Neural progenitor cell (in vitro differentiated cells): ENCODE measurements at regions not wholly inside any gene's neighbourhood (a gene's known extent, or its start where the extent isn't known, plus 50 kb on each side); places are given as distances from the start of the nearest gene placed in this dataset.

ENCODE experiments used
- DNase-seq: peaks from one replicate; pipeline ENCODE4 v3.0.0-alpha.2; 2016; ENCODE audit warnings: low spot score
- H2AFZ ChIP-seq: fragments of 200-600 bp; sonication (generic); replicated peaks from 2 replicates; pipeline ENCODE4 v1.6.1; 2016; ENCODE audit warnings: antibody characterized with exemption
- H3F3A ChIP-seq: fragments of 200-600 bp; sonication (generic); 2 replicates; pipeline ENCODE4 v1.6.1; 2016; ENCODE audit warnings: antibody characterized with exemption, low read depth
- H3K27ac ChIP-seq: fragments of 200-600 bp; sonication (generic); 2 replicates; pipeline ENCODE4 v1.5.1; 2016; ENCODE audit warnings: mild to moderate bottlenecking
- H3K27me3 ChIP-seq: fragments of 200-600 bp; sonication (generic); 2 replicates; pipeline ENCODE4 v1.6.1; 2016; ENCODE audit warnings: mild to moderate bottlenecking, moderate library complexity
- H3K36me3 ChIP-seq: fragments of 200-600 bp; sonication (generic); 2 replicates; pipeline ENCODE4 v1.5.1; 2016
- H3K4me1 ChIP-seq: fragments of 200-600 bp; sonication (generic); 2 replicates; pipeline ENCODE4 v1.6.1; 2016; ENCODE audit warnings: mixed run types
- H3K4me2 ChIP-seq: fragments of 200-600 bp; sonication (generic); 2 replicates; pipeline ENCODE4 v1.6.1; 2016
- H3K4me3 ChIP-seq: fragments of 200-600 bp; sonication (generic); 2 replicates; pipeline ENCODE4 v1.5.1; 2016
- H3K79me2 ChIP-seq: fragments of 200-600 bp; sonication (generic); 2 replicates; pipeline ENCODE4 v1.6.1; 2016; ENCODE audit warnings: low read depth
- H3K9ac ChIP-seq: fragments of 200-600 bp; sonication (generic); 2 replicates; pipeline ENCODE4 v1.6.1; 2016
- H3K9me3 ChIP-seq: fragments of 200-600 bp; sonication (generic); 2 replicates; pipeline ENCODE4 v1.5.1; 2016; ENCODE audit warnings: low read depth
- H4K20me1 ChIP-seq: fragments of 200-600 bp; sonication (generic); 2 replicates; pipeline ENCODE4 v1.6.1; 2016; ENCODE audit warnings: low read depth
- H3K27ac Mint-ChIP-seq: 3 replicates; pipeline ENCODE4 v1.8.0; 2021; ENCODE audit warnings: mixed read lengths
- H3K27me3 Mint-ChIP-seq: 2 replicates; pipeline ENCODE4 v1.8.0; 2022; ENCODE audit warnings: low read depth, mild to moderate bottlenecking, inconsistent platforms, moderate library complexity, mixed read lengths; ENCODE audit not compliant: insufficient read depth
- H3K36me3 Mint-ChIP-seq: 3 replicates; pipeline ENCODE4 v1.8.0; 2021; ENCODE audit warnings: mixed read lengths
- H3K4me1 Mint-ChIP-seq: 3 replicates; pipeline ENCODE4 v1.8.0; 2021; ENCODE audit warnings: mixed read lengths
- H3K4me3 Mint-ChIP-seq: 3 replicates; pipeline ENCODE4 v1.8.0; 2021; ENCODE audit warnings: mild to moderate bottlenecking, moderate library complexity, mixed read lengths
- H3K9me3 Mint-ChIP-seq: 3 replicates; pipeline ENCODE4 v1.8.0; 2020; ENCODE audit warnings: mixed read lengths
- EZH2 ChIP-seq: fragments of 200-600 bp; sonication (generic); IDR thresholded peaks from 2 replicates; pipeline ENCODE4 v1.6.1; 2017; ENCODE audit warnings: antibody characterized with exemption, mild to moderate bottlenecking, moderate library complexity
- EZH2phosphoT487 ChIP-seq: fragments of 200-600 bp; sonication (generic); IDR thresholded peaks from 2 replicates; pipeline ENCODE4 v1.6.1; 2017; ENCODE audit warnings: antibody characterized with exemption
- TF ChIP-seq, protein P1 (sequence below): fragments of 200-600 bp; sonication (generic); IDR thresholded peaks from 2 replicates; pipeline ENCODE4 v1.5.1; 2017; ENCODE audit warnings: antibody characterized with exemption, mild to moderate bottlenecking

DNA sequence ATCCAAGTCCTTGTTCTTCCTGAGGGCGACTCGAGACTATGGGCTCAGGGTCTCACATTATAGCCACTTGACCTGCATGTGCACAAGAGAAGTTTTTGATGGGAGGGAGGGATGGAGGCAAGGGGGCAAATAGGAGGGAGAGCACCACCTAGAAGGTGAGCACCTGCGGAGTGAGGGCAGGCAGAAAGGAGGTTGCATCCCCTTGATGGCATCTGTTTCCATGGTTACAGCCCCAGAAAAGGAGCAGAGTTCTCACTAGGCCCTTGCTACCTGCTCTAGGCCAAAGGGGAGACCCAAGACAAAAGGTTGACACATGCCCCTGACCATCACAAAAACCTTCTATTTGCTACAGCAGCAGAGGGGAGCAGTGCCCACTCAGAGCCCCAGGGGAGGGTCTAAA, 131.5 kb upstream of the SERTAD2 start:
- no peak for TF ChIP-seq EZH2
- TF ChIP-seq, protein P1, sequence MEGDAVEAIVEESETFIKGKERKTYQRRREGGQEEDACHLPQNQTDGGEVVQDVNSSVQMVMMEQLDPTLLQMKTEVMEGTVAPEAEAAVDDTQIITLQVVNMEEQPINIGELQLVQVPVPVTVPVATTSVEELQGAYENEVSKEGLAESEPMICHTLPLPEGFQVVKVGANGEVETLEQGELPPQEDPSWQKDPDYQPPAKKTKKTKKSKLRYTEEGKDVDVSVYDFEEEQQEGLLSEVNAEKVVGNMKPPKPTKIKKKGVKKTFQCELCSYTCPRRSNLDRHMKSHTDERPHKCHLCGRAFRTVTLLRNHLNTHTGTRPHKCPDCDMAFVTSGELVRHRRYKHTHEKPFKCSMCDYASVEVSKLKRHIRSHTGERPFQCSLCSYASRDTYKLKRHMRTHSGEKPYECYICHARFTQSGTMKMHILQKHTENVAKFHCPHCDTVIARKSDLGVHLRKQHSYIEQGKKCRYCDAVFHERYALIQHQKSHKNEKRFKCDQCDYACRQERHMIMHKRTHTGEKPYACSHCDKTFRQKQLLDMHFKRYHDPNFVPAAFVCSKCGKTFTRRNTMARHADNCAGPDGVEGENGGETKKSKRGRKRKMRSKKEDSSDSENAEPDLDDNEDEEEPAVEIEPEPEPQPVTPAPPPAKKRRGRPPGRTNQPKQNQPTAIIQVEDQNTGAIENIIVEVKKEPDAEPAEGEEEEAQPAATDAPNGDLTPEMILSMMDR, result no peak
- no peak for TF ChIP-seq EZH2phosphoT487
- Mint-ChIP-seq H3K36me3 (no peaks in the 10 kb centered on the region), H3K4me3 (no peak overlapping the region), H3K4me1 (no peaks in the 10 kb centered on the region), H3K9me3 (peaks cover 4% of the 10 kb centered on the region), H3K27ac (no peak overlapping the region), H3K27me3 (peaks cover 4% of the 10 kb centered on the region)
- Histone ChIP-seq H3K9me3 (no peaks in the 10 kb centered on the region), H3F3A (no peaks in the 10 kb centered on the region), H3K36me3 (no peaks in the 10 kb centered on the region), H3K4me2 (no peak overlapping the region), H3K9ac (no peak overlapping the region), H3K27ac (no peak overlapping the region), H3K4me1 (no peaks in the 10 kb centered on the region), H3K27me3 (no peaks in the 10 kb centered on the region), H4K20me1 (no peaks in the 10 kb centered on the region), H2AFZ (no peak overlapping the region), H3K79me2 (no peaks in the 10 kb centered on the region), H3K4me3 (no peak overlapping the region)
- no peak for DNase-seq

DNA sequence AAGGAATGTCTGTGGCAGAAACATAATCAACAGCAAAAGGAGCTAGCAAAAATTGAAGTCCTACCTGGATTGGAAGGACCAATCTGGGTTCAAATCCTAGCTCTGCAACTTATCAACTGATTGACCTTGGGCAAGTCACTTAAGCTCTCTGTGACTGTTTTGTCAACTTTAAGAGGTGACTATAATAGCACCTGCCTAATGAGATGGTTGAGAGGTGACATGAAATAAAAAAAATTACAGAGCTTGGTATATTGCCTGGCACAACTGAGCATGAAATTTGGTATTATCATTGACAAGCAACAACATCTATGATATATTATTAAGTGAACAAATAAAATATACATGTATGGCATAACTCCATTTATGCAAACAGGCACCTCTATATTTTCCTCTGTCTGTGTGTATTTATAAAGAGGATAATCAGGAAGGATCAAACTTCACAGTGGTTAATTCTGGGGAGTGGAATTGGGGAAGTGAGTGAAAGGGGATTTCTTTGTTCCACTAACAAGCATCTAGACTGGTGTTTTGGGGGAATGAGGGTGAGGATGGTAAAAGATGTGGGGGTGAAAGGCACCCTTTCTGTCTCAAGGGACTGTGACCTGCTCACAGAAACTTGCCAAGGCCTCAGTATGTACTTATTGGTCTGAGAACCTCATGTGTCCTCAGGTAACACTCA, 132.8 kb upstream of the SERTAD2 start:
- Histone ChIP-seq H3K27me3 (no peaks in the 10 kb centered on the region), H3K27ac (no peak overlapping the region), H3K9ac (no peak overlapping the region), H3K4me3 (no peak overlapping the region), H3K36me3 (no peaks in the 10 kb centered on the region), H2AFZ (no peak overlapping the region), H3K4me2 (no peak overlapping the region), H3K79me2 (no peaks in the 10 kb centered on the region), H3K4me1 (no peaks in the 10 kb centered on the region), H4K20me1 (no peaks in the 10 kb centered on the region), H3F3A (no peaks in the 10 kb centered on the region), H3K9me3 (no peaks in the 10 kb centered on the region)
- Mint-ChIP-seq H3K36me3 (no peaks in the 10 kb centered on the region), H3K27me3 (peaks cover 2% of the 10 kb centered on the region), H3K27ac (no peak overlapping the region), H3K4me1 (no peaks in the 10 kb centered on the region), H3K4me3 (no peak overlapping the region), H3K9me3 (peaks cover 4% of the 10 kb centered on the region)
- no peak for TF ChIP-seq EZH2phosphoT487
- TF ChIP-seq, protein P1, result no peak
- no peak for TF ChIP-seq EZH2
- DNase-seq, result no peak

DNA sequence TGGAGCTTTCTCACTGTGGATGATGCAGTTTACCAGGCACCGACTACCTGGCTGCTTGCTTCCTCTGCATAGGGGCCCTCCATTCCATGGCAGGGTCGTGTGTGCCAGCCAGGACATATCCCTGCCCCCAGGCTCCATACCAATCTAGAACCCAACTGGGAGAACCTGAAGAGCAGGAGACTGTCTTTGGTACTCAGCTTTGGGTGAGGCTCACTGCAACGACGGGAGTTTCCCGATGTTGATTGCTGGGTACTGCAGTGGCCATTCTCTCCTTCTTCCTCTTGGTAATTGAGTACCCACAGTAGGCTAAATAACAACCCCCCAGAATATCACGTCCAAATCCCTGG, 133.3 kb upstream of the SERTAD2 start:
- Histone ChIP-seq H2AFZ (no peak overlapping the region), H3K27ac (no peak overlapping the region), H3K27me3 (no peaks in the 10 kb centered on the region), H3K4me3 (no peak overlapping the region), H3K4me2 (no peak overlapping the region), H3F3A (no peaks in the 10 kb centered on the region), H3K4me1 (no peaks in the 10 kb centered on the region), H4K20me1 (no peaks in the 10 kb centered on the region), H3K36me3 (no peaks in the 10 kb centered on the region), H3K9me3 (no peaks in the 10 kb centered on the region), H3K9ac (no peak overlapping the region), H3K79me2 (no peaks in the 10 kb centered on the region)
- Mint-ChIP-seq H3K27ac (no peak overlapping the region), H3K36me3 (no peaks in the 10 kb centered on the region), H3K9me3 (peaks cover 4% of the 10 kb centered on the region), H3K27me3 (peaks cover 2% of the 10 kb centered on the region), H3K4me3 (no peak overlapping the region), H3K4me1 (no peaks in the 10 kb centered on the region)
- no peak for DNase-seq
- no peak for TF ChIP-seq EZH2
- TF ChIP-seq, protein P1, result no peak
- no peak for TF ChIP-seq EZH2phosphoT487
